HG03354 (cell line): ENCODE measurements at regions not wholly inside any gene's neighbourhood (a gene's known extent, or its start where the extent isn't known, plus 50 kb on each side); places are given as distances from the start of the nearest gene placed in this dataset.
"Not testable (repeated sequence)": the region's sequence is repeated elsewhere in the genome, so short reads cannot be mapped to it uniquely, and the experiment has no call there.

Source experiments
- ATAC-seq: cut with Tn5 transposase; IDR thresholded peaks from one replicate; pipeline ENCODE4 v1.9.1; 2021; ENCODE audit warnings: mild to moderate bottlenecking; ENCODE audit not compliant: unreplicated experiment, poor library complexity, severe bottlenecking

GRCh38 chr2:121047383-121047782 is 237.6 kb downstream of the TFCP2L1 start:
- no peak for ATAC-seq

DNA sequence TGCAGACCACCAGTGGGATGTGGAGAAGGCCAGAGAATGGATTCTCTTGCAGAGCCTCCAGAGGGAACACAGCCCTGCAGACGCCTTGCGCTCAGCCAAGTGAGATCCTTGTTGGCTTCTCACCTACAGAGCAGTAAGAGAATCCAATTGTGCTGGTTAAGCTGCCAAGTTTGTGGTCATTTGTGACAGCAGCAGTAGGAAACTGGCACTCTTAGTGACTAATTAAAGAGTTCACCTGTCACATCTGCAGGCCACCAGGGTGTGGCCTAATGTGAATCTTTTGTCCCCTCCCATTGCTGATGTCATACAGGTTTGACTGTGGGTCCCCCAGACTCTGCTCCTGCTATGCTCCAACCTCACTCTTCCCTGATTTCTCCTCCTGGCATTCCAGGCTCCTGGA is 235.9 kb downstream of the TFCP2L1 start:
- ATAC-seq, result no peak

DNA sequence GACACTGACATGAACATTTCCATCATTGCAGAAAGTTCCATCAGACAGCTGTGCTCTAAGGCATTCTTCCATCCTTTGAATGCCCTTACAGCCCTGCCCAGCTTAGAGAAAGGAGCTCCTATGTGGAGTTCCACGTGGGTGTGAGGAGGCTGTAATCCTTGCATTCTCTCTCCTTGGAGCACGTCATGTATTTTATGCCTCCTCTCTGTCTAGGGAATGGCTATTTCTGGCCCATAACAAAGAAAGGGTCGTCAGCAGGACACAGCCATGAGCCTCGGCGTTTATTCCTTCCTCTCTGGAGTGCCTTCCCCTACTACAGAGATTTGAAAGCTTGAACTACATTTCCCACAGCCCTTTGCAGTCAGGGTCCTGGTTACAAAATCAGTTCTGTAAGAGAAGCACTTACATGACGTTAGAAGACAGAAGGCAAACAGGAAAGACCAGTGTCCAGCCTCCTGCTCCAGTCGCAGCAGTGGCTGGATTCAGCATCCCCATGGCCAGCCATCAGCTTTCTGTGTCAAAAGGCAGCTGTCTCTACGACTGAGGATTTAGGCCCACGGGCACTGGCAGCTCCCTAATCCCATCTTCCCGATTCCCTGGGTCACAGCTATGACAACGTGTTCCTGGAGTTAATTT is 234.9 kb downstream of the TFCP2L1 start:
- ATAC-seq, result no peak

GRCh38 chr2:121051311-121051710 is 233.7 kb downstream of the TFCP2L1 start:
- ATAC-seq, result no peak

GRCh38 chr2:121052023-121052422 is 233.0 kb downstream of the TFCP2L1 start:
- ATAC-seq, result no peak

DNA sequence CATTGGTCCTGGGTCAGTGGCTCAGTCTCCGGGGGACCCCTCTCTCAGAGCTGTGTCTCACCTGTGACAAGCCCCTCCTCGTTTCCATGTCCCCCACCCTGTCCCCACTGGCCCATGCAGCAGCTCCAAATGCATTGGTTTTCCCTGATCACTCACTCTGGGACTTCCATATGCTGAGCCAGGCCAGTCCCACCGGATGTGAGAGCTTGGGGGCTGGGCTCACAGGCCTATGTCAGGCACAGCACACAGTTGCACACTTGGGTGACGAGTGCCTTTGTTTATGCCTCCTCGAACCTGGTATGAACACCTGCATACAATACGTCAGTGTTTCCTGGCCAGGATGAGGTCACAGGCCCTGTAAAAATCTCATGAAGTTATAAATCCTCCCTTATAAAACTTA is 232.5 kb downstream of the TFCP2L1 start:
- no peak for ATAC-seq

DNA sequence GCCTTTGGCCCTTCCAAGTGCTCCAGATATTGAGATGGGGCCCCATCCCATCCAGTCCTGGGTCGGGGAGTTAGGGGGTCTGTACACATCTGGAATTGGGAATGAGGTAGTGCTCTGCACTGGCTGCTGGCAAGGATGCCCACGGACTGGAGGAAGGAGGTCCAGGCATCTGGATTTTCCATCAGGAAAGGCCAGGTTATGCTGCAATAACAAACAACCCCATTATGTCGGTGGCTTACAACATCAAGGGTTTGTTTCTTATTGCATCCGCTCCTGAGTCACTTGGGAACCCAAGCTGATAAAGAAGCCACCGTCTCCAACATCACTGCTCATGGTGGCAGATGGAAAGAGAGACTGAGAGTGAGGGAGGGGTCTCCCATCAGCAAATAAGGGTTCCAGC is 229.9 kb downstream of the TFCP2L1 start:
- ATAC-seq, result no peak

DNA sequence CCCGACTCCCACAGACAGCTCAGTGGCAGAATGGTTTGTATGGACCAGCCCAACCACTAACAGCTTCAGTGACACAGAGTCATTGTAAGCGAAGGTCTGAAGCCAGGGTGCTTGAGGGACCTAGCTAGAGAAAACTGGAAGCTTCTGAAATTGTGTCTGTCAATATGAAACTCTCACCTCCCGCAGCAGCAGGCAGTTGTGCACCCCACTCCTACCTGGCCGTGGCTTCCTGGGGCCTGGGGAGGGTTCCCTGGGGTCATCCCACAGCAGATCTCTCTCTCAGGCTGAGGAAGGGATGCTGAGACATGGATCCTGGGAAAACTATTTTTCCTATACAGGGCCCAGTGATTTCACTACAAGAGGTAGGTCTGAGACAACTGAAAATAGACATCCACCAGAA is 229.5 kb downstream of the TFCP2L1 start:
- no peak for ATAC-seq

GRCh38 chr2:121058852-121059558 is 226.0 kb downstream of the TFCP2L1 start:
- ATAC-seq, result no peak

GRCh38 chr2:121059651-121060649 is 225.1 kb downstream of the TFCP2L1 start:
- no peak for ATAC-seq

- no peak for ATAC-seq
Measured at GRCh38 chr2:121061633-121062032, 223.4 kb downstream of the TFCP2L1 start.

DNA sequence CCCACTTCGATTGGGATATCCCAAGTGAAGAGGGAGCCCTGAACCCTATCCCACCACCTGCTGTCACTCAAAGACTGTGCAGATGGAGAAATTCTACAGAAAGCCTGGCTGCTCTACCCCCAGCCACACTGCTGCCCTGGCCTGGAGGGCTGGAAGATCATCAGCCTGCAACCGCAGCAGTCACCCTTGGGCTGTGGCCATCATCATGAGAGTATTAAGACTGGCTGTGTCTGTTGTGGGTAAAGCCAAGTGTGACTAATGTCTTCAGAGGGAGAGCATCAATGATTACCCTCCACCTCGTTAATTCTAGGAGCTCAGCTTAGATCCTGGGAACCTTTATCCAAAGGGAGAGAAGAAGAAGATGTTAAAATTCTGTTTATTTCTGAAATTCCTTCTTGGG is 221.5 kb downstream of the TFCP2L1 start:
- ATAC-seq, result no peak

DNA sequence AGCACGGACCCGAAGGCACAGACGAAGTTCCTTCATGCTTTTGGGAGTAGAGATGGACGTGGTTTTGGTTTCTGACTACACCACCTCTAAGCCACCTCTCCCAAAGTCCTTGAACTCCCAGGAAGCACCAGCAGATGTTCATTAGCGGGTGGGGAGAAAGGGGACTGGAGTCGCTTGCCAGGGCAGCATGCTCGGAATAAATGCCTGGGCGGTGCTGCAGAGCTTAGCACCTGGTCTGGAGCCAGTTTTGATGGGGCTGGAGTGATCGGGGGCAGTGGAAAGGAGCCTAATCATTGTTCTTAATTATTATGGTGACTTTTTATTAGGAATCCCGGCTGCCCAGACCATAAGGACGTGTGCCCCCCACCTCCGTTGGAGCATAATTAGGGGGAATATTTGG is 220.8 kb downstream of the TFCP2L1 start:
- ATAC-seq, result no peak

- no peak for ATAC-seq
Measured at GRCh38 chr2:121065239-121065638, 219.8 kb downstream of the TFCP2L1 start.

GRCh38 chr2:121066526-121066925 is 218.5 kb downstream of the TFCP2L1 start:
- ATAC-seq, result no peak

DNA sequence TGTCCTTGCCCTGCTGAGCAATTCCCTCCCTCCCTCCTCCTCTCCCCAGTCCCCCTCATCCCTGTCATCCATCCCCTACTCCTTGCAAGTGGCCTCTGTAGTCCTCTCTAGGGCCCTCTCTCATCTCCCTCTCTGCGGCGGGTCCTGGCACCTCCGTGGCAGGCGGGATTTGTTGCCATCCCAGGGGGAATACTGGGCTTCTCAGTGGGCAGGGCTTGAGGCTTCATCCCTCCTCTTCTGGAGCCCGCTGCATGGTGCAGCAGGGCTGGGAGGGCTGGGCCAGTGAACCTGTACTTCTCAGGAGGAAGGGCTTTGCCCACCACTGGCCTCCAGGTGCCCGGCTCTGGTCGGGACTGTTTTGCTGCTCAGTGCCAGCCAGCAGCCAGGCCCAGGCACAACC is 216.2 kb downstream of the TFCP2L1 start:
- no peak for ATAC-seq

GRCh38 chr2:121069434-121069969 is 215.5 kb downstream of the TFCP2L1 start:
- no peak for ATAC-seq

DNA sequence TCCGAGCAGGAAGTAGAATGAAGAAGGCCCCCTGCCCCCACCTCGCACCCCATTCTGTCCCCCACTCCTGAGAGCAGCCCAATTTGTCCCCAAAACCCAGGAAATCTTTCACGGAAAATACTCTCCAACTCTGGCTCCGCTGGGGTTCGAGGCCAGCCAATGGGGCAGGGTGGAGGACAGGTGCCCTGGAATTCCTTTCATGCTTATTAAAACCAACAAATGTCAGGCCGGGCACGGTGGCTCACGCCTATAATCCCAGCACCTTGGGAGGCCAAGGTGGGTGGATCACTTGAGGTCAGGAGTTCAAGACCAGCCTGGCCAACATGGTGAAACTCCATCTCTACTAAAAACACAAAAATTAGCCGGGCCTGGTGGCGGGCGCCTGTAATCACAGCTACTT is 214.9 kb downstream of the TFCP2L1 start:
- not testable (repeated sequence) for ATAC-seq

GRCh38 chr2:121071034-121071504 is 213.9 kb downstream of the TFCP2L1 start:
- peak; percentile 78 for ATAC-seq

- ATAC-seq, result no peak
Measured at GRCh38 chr2:121072784-121073183, 212.2 kb downstream of the TFCP2L1 start.
